Adrenal gland (tissue), 5 donors: ENCODE measurements at regions not wholly inside any gene's neighbourhood (a gene's known extent, or its start where the extent isn't known, plus 50 kb on each side); places are given as distances from the start of the nearest gene placed in this dataset.

Source experiments
- CTCF ChIP-seq, 6 experiments: fragments of 450-650 bp in 4 of 6; fragments of 200-600 bp in 2 of 6; sonication (generic) in 1 of 6; IDR thresholded peaks; 1 replicate in 5 of 6; 2 replicates in 1 of 6; pipeline versions ENCODE4 v1.5.1 to v1.8.0; 2016 to 2021; ENCODE audit warnings: antibody characterized with exemption in 6 of 6, mild to moderate bottlenecking in 2 of 6, moderate library complexity in 1 of 6
- POLR2A ChIP-seq, 2 donors: fragments of 450-650 bp; IDR thresholded peaks; one replicate each; pipeline ENCODE4 v1.6.1; 2017; ENCODE audit warnings: antibody characterized with exemption in 2 of 2, mild to moderate bottlenecking in 2 of 2, moderate library complexity in 1 of 2
- donor health status: DM: no; HTN: no; CAD: no.

GRCh38 chr5:156125118-156125517, 201.8 kb upstream of the SGCD start:
- TF ChIP-seq CTCF (IDR thresholded peaks at IDR 0.05) = no peak
- no peak for TF ChIP-seq POLR2A (IDR thresholded peaks at IDR 0.05)
